ENCODE measurements at regions not wholly inside any gene's neighbourhood (a gene's known extent, or its start where the extent isn't known, plus 50 kb on each side); places are given as distances from the start of the nearest gene placed in this dataset.

DNA sequence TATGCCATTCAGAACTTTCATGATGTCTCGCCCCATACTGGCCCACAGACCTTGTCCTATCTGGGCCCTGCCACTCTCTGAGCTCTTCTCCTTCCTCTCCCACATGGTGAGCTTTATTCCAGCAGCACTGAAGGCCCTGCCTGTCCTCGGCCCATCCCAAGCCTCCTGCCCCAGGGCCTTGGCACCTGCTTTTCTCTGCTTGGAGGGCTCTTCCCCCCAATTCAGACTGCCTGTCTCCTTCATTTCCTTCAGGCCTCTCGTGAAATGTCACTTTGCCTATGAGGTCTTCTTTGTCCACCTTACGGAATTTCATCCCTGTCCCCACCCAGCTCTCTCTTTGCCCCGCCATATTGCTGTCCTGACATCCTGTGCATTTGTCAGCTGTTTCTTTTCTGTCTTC, 191.7 kb upstream of the POU3F1 start:
- no peaks in the 10 kb centered on the region for H3K4me1 Mint-ChIP-seq (ENCODE audit: low read depth)
- no peak overlapping the region for H3K4me3 Mint-ChIP-seq
- no peaks in the 10 kb centered on the region for H3K9me3 Mint-ChIP-seq
- no peak for ATAC-seq (replicated peaks in 1 of 2)
- no peak for DNase-seq
- peaks cover 17% of the 10 kb centered on the region for H3K27me3 Mint-ChIP-seq (ENCODE audit: low read depth)
- no peak overlapping the region for H3K27ac Mint-ChIP-seq
- H3K36me3 Mint-ChIP-seq (ENCODE audit: insufficient read depth in 2 of 2) = no peaks in the 10 kb centered on the region

DNA sequence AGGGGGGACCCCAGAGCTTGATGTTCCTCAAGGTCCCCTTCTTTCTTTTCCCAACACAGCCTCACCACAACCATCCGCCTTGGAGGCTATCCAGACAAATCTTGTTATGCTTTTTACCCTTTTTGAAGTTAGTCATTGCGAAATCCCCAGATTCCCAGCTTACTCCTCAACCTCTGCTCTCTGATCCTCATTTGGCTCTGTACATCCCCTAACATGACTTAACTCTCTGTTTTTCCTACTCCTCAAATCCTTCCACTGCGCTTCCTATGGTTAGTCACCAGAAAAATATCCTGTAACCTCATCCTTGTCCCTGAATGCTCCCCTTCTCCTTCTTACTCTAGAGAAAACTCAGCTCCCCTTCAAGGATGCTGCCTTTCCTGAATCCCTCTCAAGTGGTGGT, 189.1 kb upstream of the POU3F1 start:
- no peaks in the 10 kb centered on the region for H3K4me1 Mint-ChIP-seq (ENCODE audit: low read depth)
- ATAC-seq (replicated peaks in 1 of 2) = no peak
- H3K36me3 Mint-ChIP-seq (ENCODE audit: insufficient read depth in 2 of 2) = no peaks in the 10 kb centered on the region
- peaks cover 22% of the 10 kb centered on the region for H3K27me3 Mint-ChIP-seq (ENCODE audit: low read depth)
- no peaks in the 10 kb centered on the region for H3K9me3 Mint-ChIP-seq
- no peak for DNase-seq
- no peak overlapping the region for H3K4me3 Mint-ChIP-seq
- no peak overlapping the region for H3K27ac Mint-ChIP-seq

- Mint-ChIP-seq H3K27ac (no peak overlapping the region), H3K36me3 (ENCODE audit: insufficient read depth in 2 of 2) (no peaks in the 10 kb centered on the region), H3K4me1 (ENCODE audit: low read depth) (no peaks in the 10 kb centered on the region), H3K4me3 (no peak overlapping the region), H3K27me3 (ENCODE audit: low read depth) (peaks cover 30% of the 10 kb centered on the region), H3K9me3 (no peaks in the 10 kb centered on the region)
- ATAC-seq (replicated peaks in 1 of 2) = no peak
- DNase-seq = no peak
Observed at GRCh38 chr1:38231941-38232340, 185.3 kb upstream of the POU3F1 start.

DNA sequence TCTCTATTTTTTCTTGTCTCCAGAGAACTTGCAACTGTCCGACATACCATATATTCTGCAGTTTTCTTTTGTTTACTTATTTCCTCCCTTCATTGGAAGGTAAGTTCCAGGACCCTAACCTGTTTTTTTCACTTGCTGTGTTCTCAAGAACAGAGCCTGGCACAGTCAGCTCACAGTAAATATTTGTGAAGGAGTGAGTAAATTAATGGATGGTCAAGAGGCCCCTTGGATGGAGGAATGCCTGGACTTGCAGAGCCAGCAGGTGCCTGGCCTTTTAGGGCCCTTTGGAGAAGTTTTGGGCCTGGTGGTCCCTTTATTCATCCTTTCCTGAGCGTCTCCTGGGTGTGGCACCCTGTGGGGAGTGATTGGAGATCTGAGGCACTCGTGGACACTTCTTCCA, 182.1 kb upstream of the POU3F1 start:
- no peak overlapping the region for H3K27ac Mint-ChIP-seq
- H3K4me1 Mint-ChIP-seq (ENCODE audit: low read depth) = no peaks in the 10 kb centered on the region
- DNase-seq (no peak), ATAC-seq (replicated peaks in 1 of 2) (no peak)
- H3K27me3 Mint-ChIP-seq (ENCODE audit: low read depth) = peaks cover 17% of the 10 kb centered on the region
- peaks cover 0 to 2% of the 10 kb centered on the region in 2 donors for H3K9me3 Mint-ChIP-seq
- H3K36me3 Mint-ChIP-seq (ENCODE audit: insufficient read depth in 2 of 2) = no peaks in the 10 kb centered on the region
- no peak overlapping the region for H3K4me3 Mint-ChIP-seq

DNA sequence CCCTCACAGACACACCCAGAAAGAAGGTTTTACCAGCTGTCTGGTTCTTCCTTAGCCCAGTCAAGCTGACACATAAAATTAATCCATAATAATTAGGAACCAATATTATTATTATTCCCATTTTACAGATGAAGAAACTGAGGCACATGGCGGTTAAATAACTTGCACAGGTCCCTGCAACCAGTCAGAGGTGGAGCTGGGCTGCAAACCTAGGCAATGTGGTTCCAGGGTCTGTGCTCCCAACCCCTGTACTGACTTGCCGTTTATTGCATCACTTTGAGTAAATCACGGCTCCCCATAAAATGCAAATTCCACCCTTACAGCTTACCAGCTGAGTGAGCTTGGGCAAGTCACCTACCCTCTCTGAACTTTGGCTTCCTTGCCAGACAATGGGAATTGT, 179.2 kb upstream of the POU3F1 start:
- Mint-ChIP-seq H3K27me3 (ENCODE audit: low read depth) (peaks cover 21% of the 10 kb centered on the region), H3K27ac (no peak overlapping the region), H3K4me1 (ENCODE audit: low read depth) (no peaks in the 10 kb centered on the region), H3K36me3 (ENCODE audit: insufficient read depth in 2 of 2) (no peaks in the 10 kb centered on the region), H3K4me3 (no peak overlapping the region), H3K9me3 (peaks cover 0 to 2% of the 10 kb centered on the region in 2 donors)
- ATAC-seq (replicated peaks in 1 of 2) (no peak), DNase-seq (no peak)

- no peak overlapping the region for H3K4me3 Mint-ChIP-seq
Observed at GRCh38 chr1:38223391-38223790, 176.8 kb upstream of the POU3F1 start.

DNA sequence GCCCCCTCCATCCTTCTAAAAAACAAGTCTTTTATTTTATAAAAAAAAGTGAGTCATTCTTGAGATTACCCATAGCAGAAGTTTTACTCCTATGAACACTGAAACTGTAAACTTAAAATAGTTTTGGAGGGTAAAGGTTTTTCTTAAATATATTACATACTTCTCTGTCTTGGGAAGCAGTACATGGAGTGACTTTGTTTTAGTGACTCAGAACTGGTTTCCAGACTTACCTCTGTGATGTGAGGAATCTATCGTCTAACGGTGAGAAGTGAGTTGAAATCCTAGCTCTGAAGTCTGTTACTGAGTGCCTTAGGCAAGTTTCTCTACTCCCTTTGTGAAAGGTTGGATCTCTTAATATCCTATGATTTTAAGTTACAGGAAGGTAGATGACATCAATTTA, 176.3 kb upstream of the POU3F1 start:
- no peak for ATAC-seq (replicated peaks in 1 of 2)
- Mint-ChIP-seq H3K27me3 (ENCODE audit: low read depth) (peaks cover 39% of the 10 kb centered on the region), H3K9me3 (peaks cover 0 to 2% of the 10 kb centered on the region in 2 donors), H3K4me1 (ENCODE audit: low read depth) (no peaks in the 10 kb centered on the region), H3K4me3 (no peak overlapping the region), H3K36me3 (ENCODE audit: insufficient read depth in 2 of 2) (no peaks in the 10 kb centered on the region), H3K27ac (no peak overlapping the region)
- no peak for DNase-seq

More at GRCh38 chr1:38223391-38223790, 176.8 kb upstream of the POU3F1 start:
- H3K36me3 Mint-ChIP-seq (ENCODE audit: insufficient read depth in 2 of 2) = no peaks in the 10 kb centered on the region
- peaks cover 0 to 2% of the 10 kb centered on the region in 2 donors for H3K9me3 Mint-ChIP-seq
- ATAC-seq (replicated peaks in 1 of 2) = no peak
- H3K27me3 Mint-ChIP-seq (ENCODE audit: low read depth) = peaks cover 34% of the 10 kb centered on the region
- DNase-seq = no peak
- no peak overlapping the region for H3K27ac Mint-ChIP-seq
- H3K4me1 Mint-ChIP-seq (ENCODE audit: low read depth) = no peaks in the 10 kb centered on the region

GRCh38 chr1:38221006-38221649, 174.5 kb upstream of the POU3F1 start:
- Mint-ChIP-seq H3K27me3 (ENCODE audit: low read depth) (peaks cover 48% of the 10 kb centered on the region), H3K27ac (no peak overlapping the region), H3K4me1 (ENCODE audit: low read depth) (no peaks in the 10 kb centered on the region), H3K4me3 (no peak overlapping the region), H3K9me3 (peaks cover 0 to 2% of the 10 kb centered on the region in 2 donors), H3K36me3 (ENCODE audit: insufficient read depth in 2 of 2) (no peaks in the 10 kb centered on the region)
- ATAC-seq (replicated peaks in 1 of 2) (no peak), DNase-seq (no peak)

DNA sequence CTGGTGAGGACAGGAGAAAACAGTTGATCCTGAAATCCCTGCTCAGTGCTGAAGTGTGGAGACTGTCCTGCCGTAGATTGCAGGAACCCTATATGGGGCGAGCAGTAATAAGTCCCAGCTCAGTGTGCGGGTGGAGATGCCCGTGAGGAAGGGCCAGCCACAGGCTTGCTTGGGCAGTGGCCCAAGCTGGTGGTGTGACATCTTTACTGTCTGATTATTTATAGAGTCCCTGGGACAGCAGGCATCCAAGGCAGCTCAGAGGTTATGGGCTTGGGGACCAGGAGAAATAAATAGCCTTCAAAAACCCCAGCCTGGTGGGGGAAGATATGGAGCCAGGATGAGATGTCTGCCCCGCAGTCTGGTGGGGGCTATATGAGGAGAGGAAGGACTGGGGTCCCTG, 170.7 kb upstream of the POU3F1 start:
- H3K27me3 Mint-ChIP-seq (ENCODE audit: low read depth) = peaks cover 75% of the 10 kb centered on the region
- no peaks in the 10 kb centered on the region for H3K36me3 Mint-ChIP-seq (ENCODE audit: insufficient read depth in 2 of 2)
- no peak overlapping the region for H3K27ac Mint-ChIP-seq
- H3K9me3 Mint-ChIP-seq = no peaks in the 10 kb centered on the region
- DNase-seq (no peak), ATAC-seq (replicated peaks in 1 of 2) (no peak)
- peaks cover 8% of the 10 kb centered on the region for H3K4me1 Mint-ChIP-seq (ENCODE audit: low read depth)
- H3K4me3 Mint-ChIP-seq = no peak overlapping the region

DNA sequence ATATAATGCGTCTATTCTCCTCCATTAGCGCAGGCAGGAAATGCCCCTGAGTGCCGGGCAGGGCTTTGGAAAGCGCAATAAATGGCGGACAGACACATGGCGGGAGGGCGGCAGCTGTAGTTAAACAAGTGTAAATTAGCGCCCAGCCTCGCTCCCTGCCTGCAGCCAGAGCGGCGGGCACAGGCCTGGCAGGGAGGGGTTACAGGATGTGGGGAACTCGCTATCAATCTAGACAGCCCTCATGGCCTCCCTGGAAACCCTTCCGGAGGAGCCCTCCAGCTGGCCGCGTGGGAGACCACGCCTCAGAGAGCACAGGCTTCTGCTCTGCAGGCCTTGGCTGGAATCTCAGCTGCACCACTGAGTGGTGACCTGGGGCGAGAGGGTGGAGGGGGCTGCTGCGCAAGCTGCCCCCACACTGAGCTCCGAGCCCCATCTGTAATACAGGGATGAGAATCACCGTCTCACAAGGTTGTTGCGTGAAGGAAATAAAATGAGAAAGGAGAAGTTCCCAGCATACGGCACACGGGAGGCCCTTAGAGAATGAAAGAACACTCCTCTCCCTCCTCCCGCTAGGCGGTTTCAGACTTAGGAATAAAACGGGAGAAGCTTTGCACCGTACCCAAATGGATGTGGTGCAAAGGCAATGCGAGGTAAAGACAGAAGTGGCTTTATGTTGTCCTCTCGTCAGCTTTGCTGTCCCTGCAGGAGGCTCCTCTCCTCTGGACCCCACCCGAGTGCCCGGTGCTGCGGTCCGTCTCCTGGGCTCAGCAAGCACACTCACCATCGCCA, 167.2 kb upstream of the POU3F1 start:
- Mint-ChIP-seq H3K4me3 (peak overlapping the region; percentile 15 to 48), H3K9me3 (no peaks in the 10 kb centered on the region), H3K36me3 (ENCODE audit: insufficient read depth in 2 of 2) (no peaks in the 10 kb centered on the region), H3K4me1 (ENCODE audit: low read depth) (peaks cover 8% of the 10 kb centered on the region), H3K27ac (no peak overlapping the region), H3K27me3 (ENCODE audit: low read depth) (peaks cover 62% of the 10 kb centered on the region)
- DNase-seq = no peak
- no peak for ATAC-seq (replicated peaks in 1 of 2)

DNA sequence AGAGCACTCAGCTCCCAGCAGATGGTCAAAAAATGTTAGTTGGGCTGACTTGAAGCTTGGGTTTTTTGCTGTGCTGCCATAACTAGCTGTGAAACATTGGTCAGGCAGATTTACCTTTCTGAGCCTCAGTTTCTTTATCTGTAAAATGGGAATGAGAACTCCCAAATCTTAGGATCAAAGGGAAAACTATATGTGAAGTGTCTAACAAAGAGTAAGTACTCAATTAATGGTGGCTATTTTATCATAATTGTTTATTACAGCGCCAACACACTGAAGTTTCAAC, 164.2 kb upstream of the POU3F1 start:
- DNase-seq (no peak), ATAC-seq (replicated peaks in 1 of 2) (no peak)
- Mint-ChIP-seq H3K27me3 (ENCODE audit: low read depth) (peaks cover 44% of the 10 kb centered on the region), H3K4me1 (ENCODE audit: low read depth) (peaks cover 8% of the 10 kb centered on the region), H3K9me3 (no peaks in the 10 kb centered on the region), H3K4me3 (no peak overlapping the region), H3K27ac (no peak overlapping the region), H3K36me3 (ENCODE audit: insufficient read depth in 2 of 2) (no peaks in the 10 kb centered on the region)

- Mint-ChIP-seq H3K4me1 (ENCODE audit: low read depth) (peaks cover 8% of the 10 kb centered on the region), H3K4me3 (no peak overlapping the region), H3K27me3 (ENCODE audit: low read depth) (peaks cover 41% of the 10 kb centered on the region), H3K27ac (no peak overlapping the region), H3K36me3 (ENCODE audit: insufficient read depth in 2 of 2) (no peaks in the 10 kb centered on the region), H3K9me3 (no peaks in the 10 kb centered on the region)
- ATAC-seq (replicated peaks in 1 of 2) (no peak), DNase-seq (no peak)
Observed at GRCh38 chr1:38210021-38210894, 163.7 kb upstream of the POU3F1 start.

Data from activated T-cell treated with anti-CD3 and anti-CD28 coated beads, Interleukin-2, amount 50 U/mL, for 72 hours (primary cell).